ENCODE measurements at regions not wholly inside any gene's neighbourhood (a gene's known extent, or its start where the extent isn't known, plus 50 kb on each side); places are given as distances from the start of the nearest gene placed in this dataset.

- no peak for DNase-seq (ENCODE audit: low spot score)
These were observed 104.6 kb upstream of the AKIRIN2 start for GRCh38 chr6:87806635-87807034.

GRCh38 chr6:87806099-87806498 lies 104.1 kb upstream of the AKIRIN2 start:
- no peak for DNase-seq (ENCODE audit: low spot score)

GRCh38 chr6:87803791-87804190 lies 101.8 kb upstream of the AKIRIN2 start:
- DNase-seq (ENCODE audit: low spot score): no peak

- DNase-seq (ENCODE audit: low spot score): no peak
These were observed 97.6 kb upstream of the AKIRIN2 start for GRCh38 chr6:87799651-87800050.

- no peak for DNase-seq (ENCODE audit: low spot score)
These were observed 96.6 kb upstream of the AKIRIN2 start for GRCh38 chr6:87798393-87799278.

GRCh38 chr6:87794922-87795885 lies 93.2 kb upstream of the AKIRIN2 start:
- DNase-seq (ENCODE audit: low spot score): no peak

- DNase-seq (ENCODE audit: low spot score): no peak
These were observed 91.3 kb upstream of the AKIRIN2 start for GRCh38 chr6:87793315-87793714.

GRCh38 chr6:87791982-87792381 lies 89.9 kb upstream of the AKIRIN2 start:
- DNase-seq (ENCODE audit: low spot score): no peak

- DNase-seq (ENCODE audit: low spot score): no peak
These were observed 89.5 kb upstream of the AKIRIN2 start for GRCh38 chr6:87791485-87791884.

GRCh38 chr6:87791029-87791428 lies 89.0 kb upstream of the AKIRIN2 start:
- no peak for DNase-seq (ENCODE audit: low spot score)

- DNase-seq (ENCODE audit: low spot score): no peak
These were observed 87.9 kb upstream of the AKIRIN2 start for GRCh38 chr6:87789900-87790290.

- DNase-seq (ENCODE audit: low spot score): no peak
These were observed 87.3 kb upstream of the AKIRIN2 start for GRCh38 chr6:87789198-87789899.

- no peak for DNase-seq (ENCODE audit: low spot score)
These were observed 86.1 kb upstream of the AKIRIN2 start for GRCh38 chr6:87788141-87788540.

- DNase-seq (ENCODE audit: low spot score): no peak
These were observed 83.3 kb upstream of the AKIRIN2 start for GRCh38 chr6:87785229-87785862.

- no peak for DNase-seq (ENCODE audit: low spot score)
These were observed 82.7 kb upstream of the AKIRIN2 start for GRCh38 chr6:87784690-87785089.

- no peak for DNase-seq (ENCODE audit: low spot score)
These were observed 82.0 kb upstream of the AKIRIN2 start for GRCh38 chr6:87784051-87784450.

- no peak for DNase-seq (ENCODE audit: low spot score)
These were observed 77.5 kb upstream of the AKIRIN2 start for GRCh38 chr6:87779542-87779941.

GRCh38 chr6:87772597-87773530 lies 70.8 kb upstream of the AKIRIN2 start:
- no peak for DNase-seq (ENCODE audit: low spot score)

GRCh38 chr6:87767478-87767877 lies 65.4 kb upstream of the AKIRIN2 start:
- DNase-seq (ENCODE audit: low spot score): no peak

- DNase-seq (ENCODE audit: low spot score): no peak
These were observed 64.2 kb upstream of the AKIRIN2 start for GRCh38 chr6:87766211-87766610.

GRCh38 chr6:87763901-87764300 lies 61.9 kb upstream of the AKIRIN2 start:
- DNase-seq (ENCODE audit: low spot score): no peak

All from CD4-positive, alpha-beta T cell treated with Interleukin-15 for 4 hours (primary cell).